CD14-positive monocyte (primary cell): ENCODE measurements at regions not wholly inside any gene's neighbourhood (a gene's known extent, or its start where the extent isn't known, plus 50 kb on each side); places are given as distances from the start of the nearest gene placed in this dataset.

Experiments used
- DNase-seq, 3 donors: peaks; one replicate each; pipeline ENCODE4 v3.0.0-alpha.2; 2011 to 2022
- H2AFZ ChIP-seq: 2 replicates; pipeline ENCODE4 v1.6.0; 2012; ENCODE audit warnings: mild to moderate bottlenecking, low read depth, low read length, inconsistent platforms; ENCODE audit not compliant: insufficient read depth, poor library complexity, severe bottlenecking
- H3K27ac ChIP-seq, 2 donors: 1 replicate in 1 of 2; 2 replicates in 1 of 2; pipeline ENCODE4 v1.5.1; 2012 to 2013; ENCODE audit warnings: low read length in 2 of 2, control low read depth in 1 of 2, inconsistent platforms in 1 of 2, low read depth in 1 of 2, mild to moderate bottlenecking in 1 of 2
- H3K27me3 ChIP-seq, 2 donors: one replicate each; pipeline versions ENCODE4 v1.6.0 to v1.6.1; 2011 to 2013; ENCODE audit warnings: low read length in 2 of 2; ENCODE audit not compliant: control insufficient read depth in 2 of 2, insufficient read depth in 2 of 2
- H3K36me3 ChIP-seq, 2 donors: replicated peaks in 1 of 2; 1 replicate in 1 of 2; 2 replicates in 1 of 2; pipeline versions ENCODE4 v1.5.1 to v1.6.1; 2012 to 2013; ENCODE audit warnings: low read length in 2 of 2, control low read depth in 1 of 2, inconsistent platforms in 1 of 2, mild to moderate bottlenecking in 1 of 2; ENCODE audit not compliant: insufficient read depth in 2 of 2, control insufficient read depth in 1 of 2
- H3K4me1 ChIP-seq, 2 donors: 1 replicate in 1 of 2; 2 replicates in 1 of 2; pipeline versions ENCODE4 v1.5.1 to v1.6.1; 2012 to 2013; ENCODE audit warnings: low read length in 2 of 2, control low read depth in 1 of 2, inconsistent platforms in 1 of 2, mild to moderate bottlenecking in 1 of 2, moderate library complexity in 1 of 2; ENCODE audit not compliant: insufficient read depth in 2 of 2, control insufficient read depth in 1 of 2
- H3K4me2 ChIP-seq: replicated peaks from 2 replicates; pipeline ENCODE3; 2012; ENCODE audit warnings: low read length, moderate library complexity, mild to moderate bottlenecking; ENCODE audit not compliant: poor library complexity, severe bottlenecking; ENCODE audit errors: extremely low read depth
- H3K4me3 ChIP-seq, 3 experiments: fragments of 200-600 bp in 1 of 3; sonication (generic) in 1 of 3; replicated peaks in 1 of 3; 1 replicate in 2 of 3; 2 replicates in 1 of 3; pipeline ENCODE4 v1.5.1; 2011 to 2013; ENCODE audit warnings: low read length in 3 of 3, mild to moderate bottlenecking in 3 of 3, control low read depth in 2 of 3, low read depth in 2 of 3, inconsistent platforms in 1 of 3, moderate library complexity in 1 of 3
- H3K79me2 ChIP-seq: 2 replicates; pipeline ENCODE4 v1.6.0; 2012; ENCODE audit warnings: mild to moderate bottlenecking, control low read depth, inconsistent platforms, low read length, moderate library complexity; ENCODE audit not compliant: insufficient read depth
- H3K9ac ChIP-seq: 2 replicates; pipeline ENCODE4 v1.6.0; 2017; ENCODE audit warnings: low read length, mild to moderate bottlenecking; ENCODE audit not compliant: insufficient read depth, poor library complexity, severe bottlenecking
- H3K9me3 ChIP-seq, 2 donors: replicated peaks in 1 of 2; 1 replicate in 1 of 2; 2 replicates in 1 of 2; pipeline versions ENCODE4 v1.5.1 to v1.6.1; 2012 to 2013; ENCODE audit warnings: low read length in 2 of 2, control low read depth in 1 of 2; ENCODE audit not compliant: control insufficient read depth in 1 of 2, insufficient read depth in 1 of 2
- H4K20me1 ChIP-seq: 2 replicates; pipeline ENCODE4 v1.6.0; 2012; ENCODE audit warnings: mild to moderate bottlenecking, low read length, control low read depth, moderate library complexity; ENCODE audit not compliant: insufficient read depth
- H3K27ac Mint-ChIP-seq, 7 donors: one replicate each; pipeline ENCODE4 v1.8.0; 2020; ENCODE audit warnings: mild to moderate bottlenecking in 7 of 7, mixed read lengths in 7 of 7, moderate library complexity in 6 of 7, inconsistent platforms in 2 of 7
- H3K27me3 Mint-ChIP-seq, 3 donors: one replicate each; pipeline ENCODE4 v1.8.0; 2021 to 2022; ENCODE audit warnings: low read depth in 3 of 3, mild to moderate bottlenecking in 3 of 3, mixed read lengths in 3 of 3, moderate library complexity in 3 of 3, inconsistent platforms in 1 of 3
- H3K36me3 Mint-ChIP-seq, 2 donors: one replicate each; pipeline ENCODE4 v1.8.0; 2020; ENCODE audit warnings: mixed read lengths in 2 of 2, inconsistent platforms in 1 of 2, mild to moderate bottlenecking in 1 of 2
- H3K4me1 Mint-ChIP-seq: one replicate; pipeline ENCODE4 v1.8.0; 2020; ENCODE audit warnings: mild to moderate bottlenecking, mixed read lengths
- H3K4me3 Mint-ChIP-seq, 2 donors: one replicate each; pipeline ENCODE4 v1.8.0; 2020; ENCODE audit warnings: mild to moderate bottlenecking in 2 of 2, mixed read lengths in 2 of 2, moderate library complexity in 1 of 2
- H3K9me3 Mint-ChIP-seq, 7 donors: one replicate each; pipeline ENCODE4 v1.8.0; 2020 to 2022; ENCODE audit warnings: mixed read lengths in 7 of 7, mild to moderate bottlenecking in 6 of 7, moderate library complexity in 6 of 7, inconsistent platforms in 2 of 7
- WGBS: methylation state at CpG from one replicate; pipeline ENCODE4 v1.1.5; 2013; ENCODE audit warnings: missing lambda C conversion rate; ENCODE audit not compliant: insufficient coverage; 5-methylcytosine and 5-hydroxymethylcytosine counted together
- intact Hi-C, 2 donors: fragments of 100-400 bp; cut with micrococcal nuclease; formaldehyde crosslinking; loops; one replicate each; pipeline versions ENCODE4 v1.15.0 to v1.15.1; 2023
- TF ChIP-seq, protein P1 (sequence below): fragments of 200-600 bp; IDR thresholded peaks from one replicate; pipeline ENCODE4 v1.8.0; 2022; ENCODE audit warnings: antibody characterized with exemption, mild to moderate bottlenecking

DNA sequence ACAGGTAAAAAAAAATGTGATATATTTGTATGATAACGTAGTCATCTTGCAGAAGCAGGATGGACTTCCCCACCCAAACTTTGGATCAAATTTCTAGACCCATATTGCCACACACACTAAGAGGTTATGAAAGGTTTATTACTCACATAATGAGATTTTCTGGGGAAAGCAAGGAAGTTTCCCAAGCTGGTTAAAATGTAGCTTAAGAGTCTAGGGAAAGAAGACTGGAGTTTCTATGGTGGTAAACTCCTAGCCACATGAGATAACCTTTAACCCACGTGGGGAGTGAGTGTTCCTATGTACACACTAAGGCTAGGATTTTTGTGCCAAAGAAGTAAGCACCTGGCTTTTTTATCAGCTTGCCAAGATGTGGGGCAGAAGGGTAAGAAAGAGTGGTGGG lies 335.7 kb upstream of the UBE2E3 start:
- no peaks in the 10 kb centered on the region for H3K4me1 Mint-ChIP-seq
- H2AFZ ChIP-seq, result no peak overlapping the region
- H3K36me3 ChIP-seq, result no peaks in the 10 kb centered on the region
- H3K4me1 ChIP-seq, result no peaks in the 10 kb centered on the region
- no peak overlapping the region for H3K4me3 ChIP-seq
- no peaks in the 10 kb centered on the region for H3K9me3 ChIP-seq
- H3K27ac Mint-ChIP-seq, result no peak overlapping the region
- DNase-seq, result no peak
- intact Hi-C loops, result no loop called here
- TF ChIP-seq, protein P1, sequence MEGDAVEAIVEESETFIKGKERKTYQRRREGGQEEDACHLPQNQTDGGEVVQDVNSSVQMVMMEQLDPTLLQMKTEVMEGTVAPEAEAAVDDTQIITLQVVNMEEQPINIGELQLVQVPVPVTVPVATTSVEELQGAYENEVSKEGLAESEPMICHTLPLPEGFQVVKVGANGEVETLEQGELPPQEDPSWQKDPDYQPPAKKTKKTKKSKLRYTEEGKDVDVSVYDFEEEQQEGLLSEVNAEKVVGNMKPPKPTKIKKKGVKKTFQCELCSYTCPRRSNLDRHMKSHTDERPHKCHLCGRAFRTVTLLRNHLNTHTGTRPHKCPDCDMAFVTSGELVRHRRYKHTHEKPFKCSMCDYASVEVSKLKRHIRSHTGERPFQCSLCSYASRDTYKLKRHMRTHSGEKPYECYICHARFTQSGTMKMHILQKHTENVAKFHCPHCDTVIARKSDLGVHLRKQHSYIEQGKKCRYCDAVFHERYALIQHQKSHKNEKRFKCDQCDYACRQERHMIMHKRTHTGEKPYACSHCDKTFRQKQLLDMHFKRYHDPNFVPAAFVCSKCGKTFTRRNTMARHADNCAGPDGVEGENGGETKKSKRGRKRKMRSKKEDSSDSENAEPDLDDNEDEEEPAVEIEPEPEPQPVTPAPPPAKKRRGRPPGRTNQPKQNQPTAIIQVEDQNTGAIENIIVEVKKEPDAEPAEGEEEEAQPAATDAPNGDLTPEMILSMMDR, result no peak
- no peaks in the 10 kb centered on the region for H3K79me2 ChIP-seq
- no peak overlapping the region for H3K4me3 Mint-ChIP-seq
- no peaks in the 10 kb centered on the region for H4K20me1 ChIP-seq
- H3K27me3 Mint-ChIP-seq, result peaks cover 0 to 6% (median 4%) of the 10 kb centered on the region in 3 donors
- H3K27ac ChIP-seq, result no peak overlapping the region
- H3K4me2 ChIP-seq, result no peak overlapping the region
- H3K9me3 Mint-ChIP-seq, result peaks cover 0 to 2% (median 0%) of the 10 kb centered on the region in 7 donors
- no CpG with 5 or more reads among the region's 2 CpGs for WGBS
- H3K36me3 Mint-ChIP-seq, result no peaks in the 10 kb centered on the region
- H3K27me3 ChIP-seq, result no peaks in the 10 kb centered on the region
- H3K9ac ChIP-seq, result no peak overlapping the region

DNA sequence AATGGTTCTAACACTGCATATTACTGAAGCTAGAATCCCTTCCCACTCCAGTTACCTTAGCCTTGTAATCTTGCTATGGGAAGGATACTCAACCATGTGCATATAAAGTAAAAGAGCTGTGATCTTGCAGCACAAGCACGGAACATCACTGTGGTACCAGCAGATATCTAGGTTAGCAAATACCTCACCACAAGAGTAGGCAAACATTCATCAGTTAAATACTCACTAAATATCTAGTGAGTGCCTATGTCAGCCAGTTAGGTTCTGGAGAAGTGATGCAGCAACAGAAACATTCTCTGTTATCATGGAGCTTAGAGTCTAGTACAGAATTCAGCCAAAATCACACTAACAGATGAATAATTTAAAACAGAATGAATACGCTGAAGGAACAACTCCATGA lies 349.6 kb upstream of the UBE2E3 start:
- Histone ChIP-seq H3K36me3 (no peaks in the 10 kb centered on the region), H3K4me2 (no peak overlapping the region), H3K27ac (no peak overlapping the region), H3K27me3 (no peaks in the 10 kb centered on the region), H3K4me3 (no peak overlapping the region), H3K9me3 (peaks cover 0 to under 1% of the 10 kb centered on the region in 2 donors), H2AFZ (no peak overlapping the region), H3K4me1 (no peaks in the 10 kb centered on the region), H3K9ac (no peak overlapping the region), H4K20me1 (no peaks in the 10 kb centered on the region), H3K79me2 (no peaks in the 10 kb centered on the region)
- Mint-ChIP-seq H3K27ac (no peak overlapping the region), H3K36me3 (no peaks in the 10 kb centered on the region), H3K4me3 (no peak overlapping the region), H3K27me3 (peaks cover 0 to 2% (median 0%) of the 10 kb centered on the region in 3 donors), H3K9me3 (peaks cover 0 to 2% (median 0%) of the 10 kb centered on the region in 7 donors), H3K4me1 (no peaks in the 10 kb centered on the region)
- WGBS, result 100% methylated on average over 1 of the region's 2 CpGs
- intact Hi-C loops, result no loop called here
- DNase-seq, result no peak
- TF ChIP-seq, protein P1, result no peak
